AG04449 (cell line): ENCODE measurements at regions not wholly inside any gene's neighbourhood (a gene's known extent, or its start where the extent isn't known, plus 50 kb on each side); places are given as distances from the start of the nearest gene placed in this dataset.
"Not testable (repeated sequence)": the region's sequence is repeated elsewhere in the genome, so short reads cannot be mapped to it uniquely, and the experiment has no call there.

Experiments
- CTCF ChIA-PET: fragments of 350-600 bp; formaldehyde crosslinking; extraction: SDS; loops from one replicate; lab custom pipeline; 2021; ENCODE audit warnings: antibody characterized with exemption; lab: Yijun Ruan, JAX
- POLR2A ChIA-PET: fragments of 400-600, 350-600 bp; formaldehyde crosslinking; extraction: SDS; loops from one replicate; lab custom pipeline; 2020; ENCODE audit warnings: antibody characterized with exemption, inconsistent platforms; lab: Yijun Ruan, JAX
- DNase-seq: peaks from one replicate; pipeline ENCODE4 v3.0.0-alpha.2; 2010; ENCODE audit warnings: low read depth, low spot score
- H3K4me3 ChIP-seq: 2 replicates; pipeline ENCODE4 v1.5.1; 2011; ENCODE audit warnings: low read depth, mild to moderate bottlenecking, control low read depth, low read length
- CTCF ChIP-seq: IDR thresholded peaks from one replicate; pipeline ENCODE4 v1.5.1; 2011; ENCODE audit warnings: mild to moderate bottlenecking, moderate library complexity, low read length, control low read depth, inconsistent platforms; ENCODE audit not compliant: insufficient read depth; ENCODE audit errors: missing control alignments

- H3K4me3 ChIP-seq: no peak overlapping the region
- ChIA-PET POLR2A (interaction anchor here (0.6 kb wide), 1 partner anchor 23 kb away, joined by 3 read pairs; no protein-coding TSS in a partner anchor), CTCF (no interaction called here)
- TF ChIP-seq CTCF: no peak
- no peak for DNase-seq
Observed at GRCh38 chr11:57937431-57937830, 86.2 kb upstream of the OR9Q1 start.

GRCh38 chr11:57938351-57938750 is 85.3 kb upstream of the OR9Q1 start:
- no peak overlapping the region for H3K4me3 ChIP-seq
- ChIA-PET CTCF (no interaction called here), POLR2A (no interaction called here)
- no peak for TF ChIP-seq CTCF
- no peak for DNase-seq

- H3K4me3 ChIP-seq: no peak overlapping the region
- ChIA-PET POLR2A (no interaction called here), CTCF (no interaction called here)
- DNase-seq: no peak
- TF ChIP-seq CTCF: no peak
Observed at GRCh38 chr11:57940044-57940756, 83.5 kb upstream of the OR9Q1 start.

GRCh38 chr11:57941875-57942274 is 81.8 kb upstream of the OR9Q1 start:
- TF ChIP-seq CTCF: no peak
- ChIA-PET CTCF (no interaction called here), POLR2A (no interaction called here)
- DNase-seq: no peak
- no peak overlapping the region for H3K4me3 ChIP-seq

- TF ChIP-seq CTCF: no peak
- ChIA-PET CTCF (no interaction called here), POLR2A (no interaction called here)
- no peak for DNase-seq
- no peak overlapping the region for H3K4me3 ChIP-seq
Observed at GRCh38 chr11:57942808-57943207, 80.9 kb upstream of the OR9Q1 start.

GRCh38 chr11:57943766-57944165 is 79.9 kb upstream of the OR9Q1 start:
- H3K4me3 ChIP-seq, POLR2A ChIA-PET, CTCF ChIA-PET, DNase-seq: not testable (repeated sequence)

- ChIA-PET POLR2A (no interaction called here), CTCF (no interaction called here)
- no peak for DNase-seq
- no peak overlapping the region for H3K4me3 ChIP-seq
- no peak for TF ChIP-seq CTCF
Observed at GRCh38 chr11:57946628-57947027, 77.1 kb upstream of the OR9Q1 start.
